ENCODE measurements at regions not wholly inside any gene's neighbourhood (a gene's known extent, or its start where the extent isn't known, plus 50 kb on each side); places are given as distances from the start of the nearest gene placed in this dataset.
"Not testable (repeated sequence)": the region's sequence is repeated elsewhere in the genome, so short reads cannot be mapped to it uniquely, and the experiment has no call there.

DNA sequence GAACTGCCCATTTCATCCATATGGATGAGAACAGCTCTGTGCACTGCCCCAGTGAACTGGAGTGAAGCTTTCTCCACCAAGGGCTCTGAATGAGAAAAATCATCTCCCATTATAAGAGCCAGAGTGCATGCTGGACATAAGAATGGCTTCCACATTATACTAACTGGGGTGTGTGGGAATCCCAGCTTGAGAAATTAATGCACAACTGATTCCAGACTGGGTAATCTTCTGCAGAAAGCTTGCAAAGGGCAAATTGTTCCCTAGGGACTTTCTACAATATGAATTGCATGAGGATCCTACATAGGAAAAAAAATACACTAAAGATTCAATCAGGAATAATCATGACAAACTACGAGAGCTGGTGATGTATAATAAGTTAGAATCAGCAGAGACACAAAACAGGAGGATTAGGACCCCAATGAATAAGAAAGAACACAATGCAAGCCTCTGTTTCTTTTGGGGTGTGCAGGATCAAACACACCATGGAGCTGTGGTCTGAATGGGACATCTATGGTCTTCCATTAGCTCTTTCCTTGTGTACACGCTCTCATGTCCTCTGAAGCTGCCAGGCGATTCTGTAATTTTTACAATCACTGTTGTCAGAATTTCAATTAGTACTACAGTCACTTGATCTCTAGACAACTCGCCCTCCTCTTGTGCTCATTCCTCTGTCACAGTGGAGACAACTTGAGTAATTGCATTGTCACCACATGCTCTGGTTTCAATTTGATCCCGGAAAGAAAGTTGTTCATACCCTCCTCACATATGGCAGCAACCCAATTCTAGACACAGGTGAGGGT, 1327.4 kb downstream of the GATA3 start:
- no peak for DNase-seq (ENCODE audit: low read depth)

DNA sequence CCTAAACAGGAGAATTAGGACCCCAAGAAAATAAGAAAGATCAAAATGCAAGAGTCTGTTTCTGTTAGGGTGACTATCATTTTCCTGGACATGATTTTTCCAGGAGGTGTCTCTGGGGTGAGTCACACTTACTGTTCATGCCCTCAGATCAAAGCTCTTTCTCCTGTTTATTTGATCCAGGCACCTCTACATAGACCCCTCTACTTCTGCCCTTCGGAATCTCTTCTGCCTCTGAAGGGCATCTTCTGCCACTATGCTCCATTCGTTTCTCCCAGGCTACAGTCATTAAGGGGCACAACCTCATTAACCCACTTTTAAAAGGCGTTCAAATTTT, 1328.0 kb downstream of the GATA3 start:
- DNase-seq (ENCODE audit: low read depth), result no peak

DNA sequence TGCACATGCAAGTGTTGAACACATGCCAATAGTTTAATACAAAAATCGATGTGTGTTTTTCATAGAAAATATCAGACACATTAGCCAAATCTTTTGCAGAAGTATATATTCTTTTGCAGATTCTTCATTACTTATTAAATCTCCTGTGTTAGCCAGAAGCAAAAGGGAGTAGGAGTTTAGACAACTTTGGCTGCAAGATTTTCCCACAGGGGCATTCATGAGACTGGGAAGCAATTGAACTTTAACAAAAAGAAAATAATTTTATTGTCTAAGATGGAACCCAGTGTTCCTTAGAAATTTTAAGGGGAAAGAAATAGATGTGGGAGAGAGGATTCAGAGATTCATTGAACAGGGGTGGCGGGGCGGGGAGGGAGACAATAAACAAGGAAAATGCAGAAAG, 1336.0 kb downstream of the GATA3 start:
- DNase-seq (ENCODE audit: low read depth), result no peak

DNA sequence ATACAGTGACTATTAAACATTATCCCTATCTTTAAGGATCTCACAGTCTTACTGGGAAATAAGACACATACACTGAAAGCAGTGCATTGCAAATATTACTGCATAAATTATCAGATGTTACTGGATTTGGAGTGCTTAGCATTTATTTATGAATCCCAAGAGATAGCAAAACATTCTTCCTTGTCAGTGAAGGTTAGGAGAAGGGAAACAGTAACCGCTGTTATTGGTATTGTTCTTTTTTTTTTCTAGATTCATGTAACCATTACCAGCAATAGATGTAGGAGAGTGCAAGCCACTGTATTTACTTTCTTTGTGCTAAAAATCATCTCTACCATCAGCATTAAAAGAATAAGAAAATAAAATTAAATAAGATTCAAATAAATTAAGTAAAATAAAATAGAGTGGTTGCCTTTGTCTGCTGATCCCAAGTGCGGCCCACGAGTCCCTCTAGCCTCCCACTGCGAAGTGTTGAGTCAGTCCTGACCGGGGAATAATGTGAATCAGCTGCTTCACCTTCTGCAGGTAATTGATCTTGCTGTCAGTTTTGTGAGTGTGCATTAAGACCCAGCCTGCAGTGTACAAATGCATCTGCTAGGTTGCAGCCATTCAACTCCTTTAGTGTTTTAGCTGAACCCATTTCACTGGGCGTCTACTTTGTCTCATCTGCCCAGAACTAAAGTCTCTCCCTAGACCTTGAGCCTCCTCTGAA, 1344.9 kb downstream of the GATA3 start:
- no peak for DNase-seq (ENCODE audit: low read depth)

DNA sequence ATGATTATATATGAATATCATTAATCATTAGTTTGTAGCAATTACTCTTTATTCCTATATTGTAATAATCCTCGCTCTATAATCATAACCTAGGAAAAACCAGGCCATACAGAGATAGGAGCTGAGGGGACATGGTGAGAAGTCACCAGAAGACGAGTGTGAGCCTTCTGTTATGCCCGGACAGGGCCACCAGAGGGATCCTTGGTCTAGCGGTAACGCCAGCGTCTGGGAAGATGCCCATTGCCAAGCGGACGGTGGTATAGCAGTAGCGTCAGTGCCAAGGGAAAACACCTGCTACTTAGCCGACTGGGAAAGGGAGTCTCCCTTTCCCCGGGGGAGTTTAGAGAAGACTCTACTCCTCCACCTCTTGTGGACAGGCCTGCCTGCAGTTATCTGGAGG, 1347.6 kb downstream of the GATA3 start:
- DNase-seq (ENCODE audit: low read depth), result not testable (repeated sequence)

DNA sequence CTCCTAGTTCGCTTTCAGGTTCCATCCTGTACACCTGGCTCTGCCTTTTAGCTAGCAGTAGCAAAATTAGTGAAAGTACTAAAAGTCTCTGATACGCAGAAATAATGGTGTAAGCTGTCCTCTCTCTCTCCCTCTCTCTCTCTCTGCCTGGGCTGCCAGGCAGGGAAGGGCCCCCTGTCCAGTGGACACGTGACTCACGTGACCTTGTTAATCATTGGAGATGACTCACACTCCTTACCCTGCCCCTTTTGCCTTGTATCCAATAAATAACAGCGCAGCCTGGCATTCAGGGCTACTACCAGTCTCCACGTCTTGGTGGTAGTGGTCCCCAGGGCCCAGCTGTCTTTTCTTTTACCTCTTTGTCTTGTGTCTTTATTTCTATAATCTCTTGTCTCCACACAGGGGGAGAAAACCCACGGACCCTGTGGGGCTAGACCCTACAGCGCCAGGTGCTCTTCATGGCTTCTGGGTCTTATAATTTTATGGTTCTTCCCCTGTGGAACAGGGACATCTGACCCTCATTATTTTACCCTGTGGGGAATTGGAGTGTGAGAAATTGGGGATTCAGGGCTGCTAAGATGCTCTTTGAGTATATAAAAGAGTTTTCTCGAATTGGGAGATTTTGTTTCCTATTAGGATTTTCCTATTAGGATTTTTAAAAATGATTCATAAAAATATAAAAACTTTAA, 1348.2 kb downstream of the GATA3 start:
- not testable (repeated sequence) for DNase-seq (ENCODE audit: low read depth)

DNA sequence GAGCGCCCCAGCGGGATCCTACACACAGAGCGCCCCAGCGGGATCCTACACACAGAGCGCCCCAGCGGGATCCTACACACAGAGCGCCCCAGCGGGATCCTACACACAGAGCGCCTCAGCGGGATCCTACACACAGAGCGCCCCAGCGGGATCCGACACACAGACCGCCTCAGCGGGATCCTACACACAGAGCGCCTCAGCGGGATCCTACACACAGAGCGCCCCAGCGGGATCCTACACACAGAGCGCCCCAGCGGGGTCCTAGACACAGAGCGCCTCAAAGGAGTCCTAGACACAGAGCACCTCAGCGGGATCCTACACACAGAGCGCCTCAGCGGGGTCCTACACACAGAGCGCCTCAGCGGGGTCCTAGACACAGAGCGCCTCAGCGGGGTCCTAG, 1352.7 kb downstream of the GATA3 start:
- not testable (repeated sequence) for DNase-seq (ENCODE audit: low read depth)

DNA sequence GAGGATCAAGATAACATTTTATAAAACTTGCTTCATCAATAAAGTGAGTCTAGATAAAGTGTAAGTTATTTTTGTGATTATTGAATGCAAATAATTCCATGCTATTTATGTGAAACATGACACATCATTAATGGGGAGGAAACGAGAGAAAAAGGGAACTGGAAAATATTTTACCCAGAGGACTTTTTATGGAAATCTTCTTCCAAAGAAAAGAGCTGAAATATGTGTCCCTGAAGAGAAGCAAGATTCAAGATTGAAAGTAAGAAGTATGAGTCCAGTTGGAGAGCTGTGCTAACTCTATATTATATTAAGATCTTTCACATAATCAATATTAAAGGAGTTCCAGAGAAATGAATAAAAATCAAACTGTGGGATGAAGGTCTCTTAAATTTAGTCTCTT, 1361.8 kb downstream of the GATA3 start:
- no peak for DNase-seq (ENCODE audit: low read depth)

DNA sequence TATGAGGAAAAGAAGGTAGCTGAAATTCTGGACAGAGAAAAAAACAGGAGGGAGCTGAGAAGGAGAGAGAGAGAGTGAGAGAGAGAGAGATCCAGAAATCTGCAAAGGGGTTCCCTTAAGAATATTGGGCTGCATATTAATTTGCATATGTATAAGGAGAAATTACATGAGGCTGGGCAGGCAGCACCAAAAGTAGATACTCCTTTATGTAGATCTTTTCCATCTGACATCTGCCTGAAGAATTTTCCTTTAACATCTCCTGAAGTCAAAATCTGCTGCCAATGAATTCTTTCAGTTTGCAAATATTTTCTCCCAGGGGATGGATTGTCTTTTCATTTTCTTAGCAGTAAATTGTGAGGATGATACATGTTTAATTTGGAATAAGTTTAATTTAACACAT, 1365.3 kb downstream of the GATA3 start:
- no peak for DNase-seq (ENCODE audit: low read depth)

DNA sequence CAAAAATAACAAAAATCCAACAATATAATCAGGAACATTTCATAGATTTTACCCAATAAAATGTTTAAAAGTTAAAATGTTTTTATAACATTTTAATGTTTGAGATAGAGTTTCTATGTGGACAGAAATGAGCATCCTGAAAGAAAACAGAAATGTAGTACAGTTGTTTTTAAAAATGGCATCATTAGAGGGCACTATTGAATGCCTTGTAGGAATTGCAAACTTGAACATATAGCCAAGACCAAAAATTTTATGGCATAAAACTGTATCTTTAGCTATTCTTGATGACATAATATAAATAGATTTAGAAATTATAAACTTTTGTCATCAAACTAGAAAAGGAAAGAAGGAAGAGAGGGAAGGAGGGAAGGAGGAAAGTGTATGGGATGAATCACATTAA, 1372.7 kb downstream of the GATA3 start:
- DNase-seq (ENCODE audit: low read depth), result no peak

DNA sequence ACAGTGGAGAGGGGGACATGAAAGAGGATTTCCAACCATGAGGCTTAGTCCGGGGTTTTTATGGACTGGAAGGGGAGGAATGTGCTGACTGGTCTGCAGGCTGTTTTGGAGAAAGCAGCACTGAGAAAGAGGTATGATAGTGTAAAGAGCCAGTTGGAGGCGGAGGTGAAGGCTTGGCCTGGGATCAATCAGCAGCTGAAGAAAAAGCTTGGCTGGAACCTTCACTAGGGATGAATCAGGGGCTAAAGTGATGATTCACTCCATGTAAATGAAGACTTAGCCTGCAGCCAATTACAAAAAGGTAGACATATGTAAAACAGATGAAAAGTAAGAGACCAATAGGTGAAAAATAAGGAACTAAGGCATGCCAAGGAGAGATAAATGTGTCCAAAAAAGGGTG, 1382.6 kb downstream of the GATA3 start:
- DNase-seq (ENCODE audit: low read depth), result no peak

DNA sequence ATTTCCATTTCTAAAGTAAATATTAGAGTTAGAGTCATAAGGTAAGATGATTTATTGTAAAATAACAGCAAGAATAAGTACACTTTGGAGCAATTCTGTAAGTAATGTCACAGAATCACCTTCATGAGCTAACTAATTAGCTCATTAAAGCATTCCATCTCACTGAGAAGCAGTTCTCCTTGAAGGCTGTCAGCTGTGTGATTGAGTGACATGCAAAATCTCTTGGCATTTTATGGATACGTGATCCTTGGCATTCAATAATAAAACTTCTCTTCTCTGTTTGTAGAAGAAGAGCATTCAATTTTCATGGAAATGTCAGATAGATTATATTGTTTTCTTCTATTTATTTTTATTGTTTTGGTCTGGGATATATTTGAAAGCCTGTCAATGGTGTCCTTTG, 1389.3 kb downstream of the GATA3 start:
- DNase-seq (ENCODE audit: low read depth), result no peak

DNA sequence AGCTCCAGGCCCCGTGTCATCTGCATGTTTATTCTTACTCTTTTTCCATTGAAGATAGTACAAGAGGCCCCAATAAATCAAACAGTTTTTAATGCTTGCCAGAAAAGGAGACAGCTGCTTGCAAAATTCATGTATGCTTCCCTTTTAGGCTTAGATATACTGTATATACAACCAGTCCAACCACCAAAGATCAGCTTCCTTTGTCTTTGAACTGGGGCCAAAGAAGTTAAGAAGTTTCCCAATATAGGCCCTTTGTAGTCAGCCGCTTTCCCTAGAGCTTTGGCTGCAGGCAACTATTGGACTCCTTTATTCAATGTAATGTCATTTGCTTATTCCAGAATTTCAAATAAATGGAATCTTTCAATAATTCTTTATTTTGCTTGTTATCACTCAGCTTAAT, 1395.0 kb downstream of the GATA3 start:
- no peak for DNase-seq (ENCODE audit: low read depth)

DNA sequence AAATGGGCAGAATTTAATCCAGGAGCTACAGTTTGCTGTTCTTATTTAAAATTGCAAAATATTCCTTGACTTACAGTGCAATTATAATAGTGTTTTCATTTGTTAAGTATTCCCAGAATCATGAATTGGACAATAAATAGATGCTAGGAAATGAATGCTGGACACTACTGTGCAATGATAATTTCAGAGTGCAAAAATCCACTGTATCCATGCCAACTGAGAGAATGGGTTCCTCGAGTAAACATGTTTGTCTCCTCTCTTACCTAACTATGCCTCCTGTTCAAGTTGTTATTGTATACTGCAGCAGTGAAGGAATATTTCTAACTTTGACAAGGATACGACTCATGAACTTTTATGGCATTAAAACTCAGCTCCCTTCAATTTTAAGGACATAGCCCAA, 1396.3 kb downstream of the GATA3 start:
- DNase-seq (ENCODE audit: low read depth), result no peak

DNA sequence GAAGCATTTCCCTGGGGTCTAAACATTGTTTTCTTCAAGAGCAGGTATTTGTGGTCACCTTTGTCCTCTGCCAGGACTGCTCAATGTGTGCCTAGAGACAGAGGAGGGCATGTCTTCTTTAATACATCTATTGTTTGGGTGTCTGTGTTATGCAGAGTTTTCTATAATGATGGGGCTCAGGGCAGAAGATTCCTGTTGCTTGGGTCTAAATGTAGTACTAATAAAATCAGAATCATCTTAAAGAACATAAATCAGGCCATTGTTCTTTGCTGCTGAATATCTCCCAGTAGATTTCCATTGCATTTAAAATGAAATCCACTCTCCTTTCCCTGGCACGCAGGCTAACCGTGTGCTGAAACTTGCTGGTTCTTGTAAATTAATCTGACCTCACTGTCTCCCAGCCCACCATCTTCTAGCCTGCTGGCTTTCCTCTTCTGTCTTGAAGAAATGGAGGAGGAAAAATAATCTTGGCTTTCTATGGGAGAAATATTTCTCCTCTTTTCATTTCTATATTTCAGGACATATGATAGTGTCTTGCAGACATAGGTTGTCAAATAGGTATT, 1396.8 kb downstream of the GATA3 start:
- DNase-seq (ENCODE audit: low read depth), result no peak

DNA sequence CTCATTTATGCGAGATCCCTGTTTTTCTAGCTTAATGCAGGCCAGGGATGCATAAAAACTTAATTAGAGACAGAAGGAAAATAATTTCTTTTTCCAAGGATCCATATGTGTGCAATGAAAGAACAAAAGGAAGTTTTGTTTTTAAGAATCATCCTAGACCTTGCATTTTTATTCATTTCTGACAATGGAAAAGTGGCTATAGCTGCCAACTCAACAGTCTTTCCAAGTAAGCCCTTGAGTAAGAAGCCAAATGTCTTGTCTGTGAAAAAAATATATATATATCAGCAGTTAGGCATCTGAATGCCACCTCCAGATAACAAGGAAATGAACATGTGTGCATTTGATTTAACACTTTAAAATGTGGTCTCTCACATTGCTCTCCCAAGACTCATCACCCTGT, 1397.6 kb downstream of the GATA3 start:
- DNase-seq (ENCODE audit: low read depth), result no peak

DNA sequence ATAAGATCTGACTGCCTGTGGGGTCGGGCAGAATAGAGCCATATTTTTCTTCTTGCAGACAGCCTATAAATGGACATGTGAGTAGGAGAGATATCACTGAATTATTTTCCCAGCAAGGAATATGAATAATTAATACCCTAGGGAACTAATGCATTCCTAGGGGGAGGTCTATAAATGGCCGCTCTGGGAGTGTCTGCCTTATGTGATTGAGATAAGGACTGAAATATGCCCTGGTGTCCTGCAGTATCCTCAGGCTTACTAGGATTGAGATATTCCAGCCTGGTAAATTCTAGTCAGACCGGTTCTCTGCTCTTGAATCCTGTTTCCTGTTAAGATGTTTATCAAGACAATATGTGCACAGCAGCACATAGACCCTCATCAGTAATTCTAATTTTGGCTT, 1399.4 kb downstream of the GATA3 start:
- not testable (repeated sequence) for DNase-seq (ENCODE audit: low read depth)

DNA sequence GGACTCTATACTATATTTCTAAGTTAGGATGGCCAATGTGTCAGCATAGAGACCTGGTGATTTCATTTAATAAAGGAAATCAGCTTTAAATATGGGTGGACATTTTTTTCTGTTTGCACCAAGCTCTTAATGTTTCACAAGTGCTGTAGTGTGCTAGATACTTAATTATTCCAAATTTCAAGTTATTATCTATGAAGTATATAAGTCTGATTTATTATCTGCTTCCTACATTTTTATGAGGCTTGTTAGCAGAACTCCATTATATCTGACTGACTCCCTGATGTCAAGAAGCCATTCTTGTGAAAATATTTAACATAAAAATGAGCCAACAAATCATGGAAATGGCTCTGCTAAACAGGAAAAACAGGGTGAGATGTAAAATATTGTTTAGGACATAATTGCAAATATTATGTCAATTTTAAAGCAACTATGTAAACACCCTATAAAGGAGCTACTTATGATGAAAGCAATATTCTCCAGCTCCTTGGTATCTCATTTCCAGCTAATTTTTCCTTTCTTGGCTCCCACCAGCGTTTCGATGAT, 1415.2 kb downstream of the GATA3 start:
- DNase-seq (ENCODE audit: low read depth), result no peak

DNA sequence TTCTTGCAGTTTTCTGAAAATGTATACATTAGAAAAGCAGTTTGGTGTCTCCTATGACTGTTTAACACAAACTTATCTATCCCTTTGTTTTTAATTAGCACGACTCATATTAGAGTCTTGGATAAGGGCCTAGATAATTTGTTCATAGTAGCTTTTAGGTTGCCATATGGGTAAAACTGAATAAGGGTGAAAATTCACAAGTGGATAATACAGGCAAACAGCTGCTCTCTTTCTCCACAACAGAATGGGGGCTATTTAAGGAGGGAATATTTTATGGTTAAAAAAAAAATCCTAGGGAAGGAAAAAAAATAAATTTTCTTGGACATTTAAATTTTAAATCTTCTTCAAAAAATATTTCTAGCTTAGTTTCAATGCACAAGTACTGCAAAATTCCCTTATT, 1416.1 kb downstream of the GATA3 start:
- DNase-seq (ENCODE audit: low read depth), result no peak

DNA sequence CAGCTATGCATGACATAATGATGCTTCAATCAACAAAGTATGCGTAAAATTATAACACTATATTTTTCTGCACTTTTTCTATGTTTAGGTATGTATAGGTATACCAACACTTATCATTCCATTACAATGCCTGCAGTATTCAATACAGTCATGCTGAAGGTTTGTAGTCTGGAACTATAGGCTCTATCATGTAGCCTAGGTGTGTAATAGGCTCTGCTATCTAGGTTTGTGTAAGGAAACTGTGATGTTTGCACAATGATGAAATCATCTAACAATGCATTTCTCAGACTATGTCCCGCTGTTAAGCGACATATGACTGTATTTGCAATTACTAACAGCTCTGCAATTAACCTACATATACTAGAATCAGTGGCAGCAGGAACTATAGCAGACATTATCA, 1447.5 kb downstream of the GATA3 start:
- no peak for DNase-seq (ENCODE audit: low read depth)

DNA sequence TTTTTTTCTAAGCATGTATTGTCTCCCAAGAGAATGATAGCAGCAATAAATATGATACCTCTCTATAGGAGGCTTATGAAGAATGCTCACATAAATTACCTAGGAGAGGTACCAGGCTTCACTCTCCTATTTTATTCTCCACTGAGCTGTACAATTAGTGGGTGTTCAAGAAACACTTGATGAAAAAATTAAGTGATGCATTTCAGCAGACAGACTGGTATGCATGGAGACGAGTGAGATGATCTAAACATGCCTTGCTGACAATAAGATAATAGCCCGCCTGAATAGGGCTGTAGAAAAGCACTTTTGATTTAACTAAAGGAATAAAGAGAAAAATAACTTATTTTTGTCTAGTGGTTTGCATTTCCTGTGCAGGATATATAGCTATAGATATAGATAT, 1449.7 kb downstream of the GATA3 start:
- DNase-seq (ENCODE audit: low read depth), result no peak

DNA sequence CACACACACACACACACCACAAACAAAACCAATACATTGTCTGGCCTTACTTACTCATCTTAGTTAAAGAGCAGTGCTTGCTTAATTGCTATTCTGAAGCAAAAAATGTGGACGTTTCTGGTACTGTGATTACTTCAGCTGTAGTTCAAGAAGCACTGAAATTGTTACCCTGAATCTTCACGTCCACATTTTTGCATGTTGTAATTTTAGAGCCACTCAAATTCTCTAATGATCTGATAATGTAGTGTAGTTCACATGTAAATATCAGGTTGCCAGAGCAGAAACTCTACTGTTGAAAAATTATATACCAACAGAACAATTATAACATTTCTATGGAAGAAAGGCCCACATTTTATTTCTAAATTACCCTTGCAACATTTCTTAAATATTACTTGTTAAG, 1451.1 kb downstream of the GATA3 start:
- no peak for DNase-seq (ENCODE audit: low read depth)

DNA sequence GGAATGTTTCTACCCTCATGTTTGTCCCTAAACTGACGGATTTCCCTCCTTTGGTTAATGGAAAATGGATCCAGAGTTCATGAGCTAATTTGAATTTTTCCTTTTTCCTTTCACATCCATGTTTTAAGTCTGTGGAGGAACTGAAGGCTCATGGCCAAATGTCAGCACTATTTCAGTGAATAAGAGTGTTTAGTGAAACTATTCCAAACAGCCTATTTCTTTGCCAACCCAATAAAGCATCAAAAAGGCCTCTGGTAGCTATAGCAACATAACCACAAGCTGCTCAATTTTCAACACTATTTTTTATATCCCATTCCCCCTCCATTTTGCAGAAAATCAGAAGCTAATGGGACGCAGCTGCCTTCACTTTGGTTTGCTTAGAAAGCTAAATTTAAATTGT, 1454.1 kb downstream of the GATA3 start:
- no peak for DNase-seq (ENCODE audit: low read depth)
